DMS53 (cell line): ENCODE measurements at regions not wholly inside any gene's neighbourhood (a gene's known extent, or its start where the extent isn't known, plus 50 kb on each side); places are given as distances from the start of the nearest gene placed in this dataset.

Experiments used
- DNase-seq: peaks from one replicate; lab custom pipeline; 2025; lab: John Stamatoyannopoulos, UW

DNA sequence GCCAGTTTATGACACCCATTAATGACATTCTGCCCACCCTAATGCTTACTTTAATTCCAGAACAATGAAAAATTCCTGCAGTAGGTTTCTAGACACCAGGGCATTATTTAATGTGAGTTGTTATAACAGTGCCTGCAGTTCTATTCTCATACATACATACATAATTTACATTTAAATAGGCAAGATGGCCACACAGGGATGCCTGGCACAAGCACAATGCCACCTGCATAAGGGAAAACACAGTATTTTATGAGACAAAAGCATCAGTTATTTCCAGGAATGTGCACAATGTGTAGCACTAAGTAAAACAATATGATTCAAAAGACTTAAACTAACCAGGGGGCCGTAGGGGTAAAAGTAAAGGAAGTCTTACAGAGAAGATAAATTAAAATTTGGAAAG lies 243.9 kb upstream of the SPRY2 start:
- DNase-seq: no peak

DNA sequence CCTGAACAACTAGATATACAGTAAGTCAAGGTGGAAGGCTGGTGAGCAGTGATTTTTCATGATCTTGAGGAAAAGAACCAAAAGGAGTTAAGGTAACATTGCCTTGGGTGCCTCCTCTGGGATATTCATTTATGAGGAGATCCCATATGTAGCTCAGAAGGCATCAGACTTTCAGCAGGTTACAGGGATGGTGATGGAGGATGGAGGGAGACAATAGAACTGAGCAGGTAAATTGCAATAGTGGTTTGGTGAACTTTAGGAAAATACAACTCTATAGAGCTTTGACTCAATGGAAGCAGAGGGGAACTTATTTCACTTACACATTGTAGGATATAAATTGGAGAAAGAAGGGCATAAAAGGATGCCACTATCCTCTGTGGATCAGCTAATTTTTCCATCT lies 243.4 kb upstream of the SPRY2 start:
- DNase-seq: no peak

DNA sequence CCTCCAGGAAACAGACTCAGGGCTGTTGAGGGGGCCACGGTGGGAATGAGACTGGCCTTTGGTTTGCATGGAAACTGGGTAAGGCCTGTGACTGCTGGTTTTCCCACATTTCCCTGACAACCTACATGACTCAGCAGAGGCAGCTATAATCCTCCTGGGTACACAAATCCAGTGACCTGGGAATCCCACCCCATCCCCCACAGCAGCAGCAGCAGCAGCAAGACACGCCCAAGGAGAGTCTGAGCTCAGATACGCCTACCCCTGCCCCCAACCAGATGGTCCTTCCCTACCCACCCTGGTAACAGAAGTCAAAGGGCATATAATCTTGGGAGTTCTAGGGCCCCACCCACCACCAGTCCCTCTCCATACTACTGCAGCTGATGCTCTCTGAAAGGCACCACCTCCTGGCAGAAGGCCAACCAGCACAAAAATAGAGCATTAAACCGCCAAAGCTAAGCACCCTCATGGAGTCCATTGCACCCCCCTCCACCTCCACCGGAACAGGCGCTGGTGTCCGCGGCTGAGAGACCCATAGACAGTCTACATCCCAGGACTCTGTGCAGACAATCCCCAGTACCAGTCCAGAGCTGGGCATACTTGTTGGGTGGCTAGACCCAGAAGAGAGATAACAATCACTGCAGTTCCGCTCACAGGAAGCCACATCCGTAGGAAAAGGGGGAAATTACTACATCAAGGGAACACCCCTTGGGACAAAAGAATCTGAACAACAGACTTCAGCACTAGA lies 237.2 kb upstream of the SPRY2 start:
- DNase-seq: no peak

DNA sequence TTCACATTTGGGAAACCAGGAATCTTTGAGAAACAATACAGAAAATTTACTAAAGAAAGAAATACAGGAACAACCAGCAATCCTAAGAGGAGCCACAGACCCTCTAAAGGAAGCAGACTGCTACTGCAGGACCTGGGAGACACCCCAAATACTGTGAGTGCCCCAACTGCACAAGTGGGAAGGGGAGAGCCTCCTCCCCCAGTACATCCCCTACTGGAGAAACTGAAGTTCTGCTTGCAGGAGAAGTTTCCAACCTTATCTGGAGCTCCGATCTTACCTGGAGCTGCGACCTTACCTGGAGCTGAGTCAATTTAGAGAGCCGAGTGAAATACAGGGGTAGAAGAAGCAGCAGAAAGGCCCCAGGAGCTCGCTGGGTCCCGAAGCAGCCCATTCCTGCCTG lies 236.4 kb upstream of the SPRY2 start:
- no peak for DNase-seq

DNA sequence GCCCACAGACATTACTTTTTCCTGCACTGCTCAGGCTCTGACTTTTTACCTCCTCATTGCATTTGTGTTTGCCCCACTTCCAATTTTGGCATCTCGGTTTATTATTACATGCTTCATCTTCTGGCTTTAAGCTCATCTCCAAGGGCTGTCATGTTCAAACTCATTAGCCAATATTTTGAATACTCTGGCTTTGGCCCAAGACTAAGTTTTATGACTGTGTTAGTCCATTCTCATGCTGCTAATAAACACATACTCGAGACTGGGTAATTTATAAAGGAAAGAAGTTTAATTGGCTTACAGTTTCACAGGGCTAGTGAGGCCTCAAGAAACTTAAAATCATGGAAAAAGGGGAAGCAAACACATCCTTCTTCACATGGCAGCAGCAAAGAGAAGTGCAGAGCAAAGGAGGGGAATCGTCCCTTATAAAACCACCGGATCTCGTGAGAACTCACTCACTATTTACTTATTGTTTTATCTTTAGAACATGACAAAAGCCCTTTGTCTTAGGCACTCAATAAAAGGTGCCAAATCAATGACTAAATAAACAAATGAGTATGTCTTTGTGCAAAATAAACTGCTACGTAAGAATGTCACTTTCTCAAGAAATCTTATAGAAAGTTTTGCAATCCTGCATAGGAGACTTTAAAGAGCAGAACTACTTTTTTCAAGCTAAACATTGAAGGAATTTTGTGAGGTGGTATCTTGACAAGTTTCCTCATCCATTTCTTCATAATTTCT lies 233.4 kb upstream of the SPRY2 start:
- no peak for DNase-seq

DNA sequence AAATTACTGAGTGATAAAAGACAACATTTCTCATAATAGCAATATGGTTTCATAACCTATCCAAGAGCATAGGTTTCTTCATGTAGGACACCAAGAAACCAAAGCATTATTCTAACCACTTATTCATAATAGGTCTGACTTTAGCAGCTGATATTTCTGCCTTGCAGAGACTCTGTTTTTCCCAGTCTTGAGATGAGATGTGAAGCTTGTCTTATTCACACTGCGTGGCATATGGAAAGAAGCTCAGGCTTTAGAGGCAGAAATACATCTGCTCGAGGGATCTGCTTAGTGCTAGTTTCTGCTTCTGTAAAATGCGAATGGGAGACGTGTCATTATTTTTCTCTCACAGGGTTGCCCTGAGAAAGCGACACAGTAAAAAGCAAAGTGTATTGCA lies 232.0 kb upstream of the SPRY2 start:
- DNase-seq: no peak

DNA sequence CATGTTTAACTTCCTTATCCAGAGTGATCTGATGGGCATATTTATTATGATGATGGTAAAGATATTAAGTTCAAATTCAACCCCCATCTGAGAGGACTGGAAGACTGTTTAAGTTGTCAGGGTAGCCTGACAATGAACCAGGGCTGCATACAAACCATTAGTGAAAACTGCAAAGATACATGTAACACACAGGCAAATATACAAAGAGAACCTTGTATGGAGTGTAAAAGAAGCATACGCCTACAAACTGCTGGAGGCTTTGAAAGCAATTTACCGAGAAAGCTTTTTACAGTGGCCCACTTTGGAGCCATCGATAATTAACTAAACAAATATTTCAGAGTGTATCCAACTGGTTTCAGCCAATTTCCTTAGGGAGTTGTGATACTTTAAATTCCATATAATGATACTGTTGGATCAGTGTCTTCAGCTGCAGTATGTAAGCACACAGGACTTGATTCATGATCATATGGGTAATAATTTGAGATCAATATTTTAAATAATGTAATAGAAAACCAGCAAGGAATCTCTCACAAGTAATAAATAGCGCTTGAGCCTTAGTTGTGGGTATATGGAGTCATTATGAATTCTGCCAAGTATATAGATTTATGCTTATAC lies 231.5 kb upstream of the SPRY2 start:
- DNase-seq: no peak

DNA sequence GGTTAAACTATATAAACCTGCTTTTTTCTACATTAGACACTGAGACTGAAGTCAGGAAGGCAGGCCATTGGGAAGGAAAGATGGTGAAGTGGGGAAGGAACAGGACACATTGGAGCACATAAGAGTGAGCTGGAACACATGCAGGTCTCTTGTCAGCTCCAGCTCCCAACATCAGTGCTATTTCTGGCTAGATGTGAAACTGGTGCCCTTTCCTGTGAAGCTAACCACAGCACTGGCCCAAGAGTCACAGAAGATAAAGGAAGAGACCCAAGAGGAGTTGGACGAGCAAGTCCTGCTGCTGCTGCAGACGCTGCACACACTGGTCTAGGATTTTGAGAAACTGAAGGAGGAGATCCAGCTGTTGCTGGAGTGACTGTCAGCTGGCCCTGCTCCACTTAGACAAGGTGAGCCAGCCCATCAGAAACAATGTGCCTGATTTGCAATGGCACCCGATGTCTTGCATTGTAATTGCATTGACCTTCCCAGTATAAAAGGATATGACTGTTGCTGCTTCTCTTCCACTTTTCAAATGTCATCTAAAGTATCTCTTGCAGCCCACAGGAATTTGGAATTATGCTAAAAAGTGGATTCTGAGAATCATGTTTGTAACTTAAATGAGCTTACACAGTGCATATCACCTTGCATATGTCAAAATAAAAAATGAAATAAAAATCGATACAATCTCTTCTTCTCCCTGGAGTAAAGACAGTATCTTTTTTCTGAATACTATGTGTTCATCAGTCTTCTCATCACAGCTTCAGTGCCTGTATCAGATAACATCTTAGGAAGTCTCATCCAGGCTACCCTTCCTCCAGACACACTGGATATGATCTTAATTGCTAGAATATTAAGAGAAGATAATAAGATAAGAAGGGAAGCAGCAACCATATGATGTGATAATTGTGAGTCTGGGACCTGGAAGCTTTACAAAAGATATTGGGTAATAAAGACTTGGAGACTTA lies 230.7 kb upstream of the SPRY2 start:
- DNase-seq: no peak

DNA sequence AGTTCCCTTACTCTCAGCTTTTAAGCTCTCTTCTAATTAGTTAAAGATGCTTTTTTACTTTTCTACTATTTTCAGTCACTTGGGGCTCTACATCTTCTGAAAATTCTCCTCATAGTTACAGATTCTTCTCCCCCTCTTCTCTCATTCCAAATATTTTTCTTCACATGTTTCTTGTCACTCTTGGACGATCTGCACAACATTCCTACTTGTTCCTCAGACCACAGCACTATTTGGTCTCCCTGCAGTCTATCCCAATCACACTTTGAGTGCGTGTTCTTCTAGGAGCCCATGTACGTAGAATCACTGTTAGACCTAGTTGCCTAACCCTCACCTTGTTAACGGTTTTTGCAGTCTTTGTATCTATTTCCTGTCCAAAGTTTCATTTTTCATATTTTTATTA lies 222.5 kb upstream of the SPRY2 start:
- DNase-seq: no peak

DNA sequence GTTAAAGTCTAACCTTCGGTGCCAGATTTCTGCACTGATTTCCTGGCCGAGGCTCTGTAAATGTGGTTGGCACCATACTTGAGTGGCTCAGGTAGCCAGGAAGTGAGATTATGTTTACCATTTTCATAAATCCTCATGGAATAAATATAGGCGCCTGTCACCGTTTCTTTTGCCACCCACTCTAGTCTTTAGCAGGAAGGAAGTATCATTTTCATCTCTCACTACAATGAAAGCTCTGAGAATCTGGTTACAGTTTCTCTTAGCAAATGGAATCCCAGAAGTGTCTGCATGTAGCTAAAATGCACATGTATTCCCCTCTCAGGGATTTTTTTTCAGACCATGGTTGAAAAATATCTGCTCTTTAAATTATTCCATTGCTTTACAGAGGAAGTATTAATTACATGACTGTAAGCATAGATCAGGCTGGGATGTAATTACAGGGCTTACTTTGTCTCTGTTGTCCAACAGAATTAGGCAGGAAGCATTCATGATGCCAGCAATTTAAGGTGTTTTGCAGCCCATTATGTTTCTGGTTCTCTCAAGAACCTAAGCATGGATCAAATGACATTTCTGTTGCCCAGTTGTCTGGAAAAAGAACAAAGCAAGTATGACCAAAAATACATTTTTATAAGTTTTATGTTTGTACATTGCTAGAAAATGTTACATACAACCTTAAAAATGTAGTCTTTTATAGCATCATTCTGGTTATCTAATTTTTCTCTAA lies 221.7 kb upstream of the SPRY2 start:
- peak; percentile 55 for DNase-seq

DNA sequence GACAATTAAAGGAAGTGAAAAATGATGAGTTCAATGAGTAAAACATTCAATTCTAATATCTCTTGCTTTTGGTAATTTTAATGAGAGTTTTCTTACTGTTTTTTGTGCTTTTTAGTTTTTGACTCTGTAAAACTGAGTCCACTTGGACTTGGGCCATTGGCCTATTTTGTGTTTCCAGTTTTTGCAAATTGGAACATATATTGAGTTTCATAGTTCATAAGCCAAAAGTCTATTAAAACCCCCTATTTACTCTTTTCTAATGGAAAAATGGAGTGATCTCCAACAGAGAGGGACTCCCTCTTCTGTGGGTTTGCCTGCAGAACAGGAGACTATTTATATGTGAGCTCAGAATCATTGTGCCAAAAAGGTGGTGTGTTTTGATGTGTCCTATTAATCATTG lies 219.7 kb upstream of the SPRY2 start:
- DNase-seq: no peak

DNA sequence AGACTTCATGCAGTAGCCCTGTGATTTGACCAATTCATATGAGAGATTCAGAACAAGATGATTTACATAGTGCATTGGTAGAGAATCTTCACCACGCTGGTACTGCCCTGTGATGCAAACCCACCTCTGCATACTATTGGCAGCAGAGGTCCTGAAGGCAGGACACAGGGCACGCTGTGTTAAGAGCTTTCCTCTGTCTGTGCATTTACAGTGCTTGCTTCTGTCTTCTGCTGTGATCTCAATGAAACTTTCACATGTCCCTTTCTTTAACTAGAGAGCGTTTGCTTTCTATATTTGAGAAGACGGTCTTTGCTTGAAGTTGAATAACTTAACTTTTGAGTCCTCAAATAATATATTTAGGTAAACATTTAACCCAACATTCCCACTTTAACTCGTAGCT lies 219.0 kb upstream of the SPRY2 start:
- no peak for DNase-seq

DNA sequence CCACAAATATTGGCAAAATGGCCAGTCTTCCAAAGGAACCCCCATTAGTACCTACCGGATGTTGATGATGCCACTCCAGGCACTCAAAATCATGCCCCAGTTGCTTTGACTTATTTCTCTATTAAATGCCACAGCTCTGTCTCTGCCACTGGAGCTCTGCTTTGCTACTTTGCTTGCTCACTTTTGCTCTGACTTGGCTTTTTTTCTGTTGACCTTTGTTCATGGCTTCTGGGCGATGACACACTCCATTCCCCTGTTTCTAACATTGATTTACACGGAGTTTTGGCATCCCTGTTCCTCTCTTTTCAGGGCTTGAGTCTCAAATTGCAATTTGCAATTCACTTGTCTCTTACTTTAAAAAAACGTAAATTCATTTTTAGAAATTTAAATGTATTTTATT lies 217.1 kb upstream of the SPRY2 start:
- no peak for DNase-seq

DNA sequence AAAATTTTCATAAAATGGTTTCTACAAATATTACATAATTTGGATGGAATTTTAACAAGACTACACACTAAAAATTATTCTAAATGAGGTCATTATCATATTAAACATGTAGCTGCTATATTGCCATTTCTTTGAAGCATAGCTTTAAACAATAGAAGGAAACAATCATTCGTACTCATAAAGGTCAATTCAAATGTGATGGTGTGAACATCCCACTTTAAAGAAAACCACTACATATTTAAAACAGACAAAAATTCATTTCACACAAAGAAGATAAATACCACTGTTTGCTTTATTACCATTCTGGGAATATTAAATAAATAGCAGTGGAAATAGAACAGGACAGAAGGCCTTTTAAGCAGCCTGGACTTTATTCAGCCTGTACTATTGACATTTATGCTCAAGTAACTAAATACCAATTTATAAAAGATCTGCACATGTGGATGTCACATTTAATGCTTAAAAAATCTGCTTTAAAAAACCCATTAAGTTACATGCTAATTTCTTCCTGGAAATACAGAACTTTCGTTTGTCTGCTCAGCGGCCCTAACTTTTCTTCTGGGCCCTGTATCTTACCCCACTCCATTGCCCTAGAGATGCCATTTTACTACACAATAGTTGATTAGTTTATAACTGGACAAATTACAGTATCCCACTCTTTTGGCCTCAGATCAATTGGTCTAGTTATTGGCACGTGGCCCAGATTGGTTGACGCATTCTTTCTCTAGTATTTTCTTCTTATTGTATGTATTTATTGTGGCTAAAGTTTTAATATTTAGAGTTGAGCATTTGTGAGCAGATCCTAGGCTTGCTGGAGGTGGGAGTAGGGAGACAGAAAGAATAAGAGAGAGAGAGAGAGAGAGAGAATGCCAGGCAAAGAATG lies 215.1 kb upstream of the SPRY2 start:
- DNase-seq: no peak

DNA sequence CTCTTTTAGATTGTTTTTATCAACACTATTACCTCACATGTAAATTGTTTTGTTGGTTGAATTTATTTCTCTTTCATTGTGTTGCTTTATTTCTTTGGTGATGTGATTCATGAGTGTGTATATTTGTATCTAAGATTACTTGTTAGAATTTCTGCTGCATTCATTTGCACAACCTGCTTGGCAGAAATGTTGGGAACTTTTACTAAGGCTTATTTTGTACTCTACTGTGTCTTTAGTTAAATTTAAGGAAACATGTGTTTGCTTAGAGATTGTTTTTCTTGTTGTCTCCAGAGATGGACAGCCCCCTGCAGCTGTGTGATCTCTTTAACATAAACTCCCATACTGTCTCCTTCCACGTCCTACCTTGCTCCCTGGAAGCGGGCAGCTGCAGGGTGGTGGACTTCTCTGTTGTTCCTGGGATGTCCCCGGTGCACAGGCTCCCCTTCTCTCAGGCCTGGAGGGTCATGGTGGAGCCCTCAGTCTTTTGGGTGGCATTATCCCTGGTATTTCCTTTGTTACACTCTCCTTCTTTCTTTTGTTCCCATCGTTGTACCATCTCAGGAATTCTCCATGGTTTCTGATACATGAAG lies 212.0 kb upstream of the SPRY2 start:
- no peak for DNase-seq

DNA sequence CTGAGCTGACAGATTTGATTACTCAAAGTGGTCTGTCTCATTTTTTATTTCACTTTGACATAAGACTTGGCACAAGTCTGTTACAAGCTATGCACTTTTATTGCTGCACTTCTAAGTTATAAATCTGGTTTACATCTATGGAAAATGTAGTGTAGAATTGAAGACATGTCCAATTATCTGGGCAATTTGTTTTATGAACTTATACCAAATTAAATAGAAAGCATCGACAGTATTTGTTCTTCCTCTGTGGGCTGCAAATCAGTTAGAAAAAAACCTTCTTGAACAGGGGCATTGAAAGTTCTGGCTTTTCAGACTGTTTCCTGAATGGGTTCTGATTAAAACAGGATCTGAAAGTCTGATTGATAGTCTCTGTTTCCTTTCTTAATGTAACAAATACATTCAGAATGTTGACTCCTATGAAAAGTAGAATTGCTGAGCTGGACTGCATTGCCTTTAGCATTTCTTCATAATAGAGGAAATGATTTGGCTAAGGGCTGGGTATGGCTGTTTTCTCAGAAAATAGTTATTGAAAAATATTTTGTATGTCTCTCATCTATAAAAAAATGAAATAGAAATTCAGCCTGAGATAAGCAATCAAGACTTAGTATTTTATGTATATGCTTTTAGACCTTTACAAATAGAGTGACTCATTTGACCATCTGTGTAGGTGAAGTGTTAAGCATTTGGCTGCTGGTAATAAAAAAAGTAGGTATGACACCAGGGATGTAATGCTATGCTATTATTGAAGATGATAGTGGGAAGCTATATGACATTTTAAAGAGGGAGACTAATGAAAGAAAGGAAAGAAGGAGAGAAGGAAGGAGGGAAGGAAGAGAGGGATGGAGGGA lies 210.9 kb upstream of the SPRY2 start:
- DNase-seq: peak; percentile 21

DNA sequence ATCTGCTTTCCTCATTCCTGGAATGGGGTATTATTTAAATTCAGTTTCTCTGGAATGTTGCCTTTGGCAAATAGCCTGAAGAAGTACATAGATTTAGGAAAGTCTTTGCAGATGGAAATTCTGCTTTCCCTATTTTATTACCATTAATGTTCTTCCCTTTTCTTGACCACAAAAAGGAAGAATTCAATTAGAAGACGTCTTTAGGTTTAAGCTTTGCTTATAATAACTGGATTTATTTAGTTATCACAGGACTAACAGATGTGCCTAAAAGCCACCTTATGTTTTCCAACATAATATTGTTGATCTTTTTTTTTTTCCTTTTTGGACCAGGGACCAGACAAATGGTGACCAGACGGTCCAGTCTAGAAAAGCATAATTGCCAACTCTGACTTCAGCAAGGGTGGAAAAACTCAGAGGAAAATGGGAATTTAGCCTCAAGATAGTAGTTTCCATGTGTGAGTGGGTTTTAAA lies 210.1 kb upstream of the SPRY2 start:
- DNase-seq: no peak

DNA sequence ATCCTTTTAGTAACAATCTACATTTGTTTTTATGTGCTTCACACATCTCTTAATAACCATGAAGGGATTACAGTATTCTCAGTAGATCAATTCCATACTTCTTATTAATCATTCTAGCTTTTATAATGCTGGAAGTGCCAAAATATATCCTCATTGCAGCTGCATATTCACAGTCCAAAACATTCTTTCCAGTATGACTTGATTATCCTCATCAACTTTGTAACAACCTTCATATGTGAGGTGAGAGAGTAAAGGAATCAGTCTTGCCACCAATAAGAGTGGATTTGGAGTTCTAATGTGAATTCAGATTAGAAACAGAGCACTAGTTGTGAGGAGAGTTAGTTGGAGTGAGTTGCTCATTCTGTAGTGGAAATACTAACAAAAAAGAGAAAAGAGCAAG lies 208.0 kb upstream of the SPRY2 start:
- DNase-seq: no peak
